Ovary (tissue), 7 donors: ENCODE measurements at regions not wholly inside any gene's neighbourhood (a gene's known extent, or its start where the extent isn't known, plus 50 kb on each side); places are given as distances from the start of the nearest gene placed in this dataset.

Experiments used
- DNase-seq, 5 donors: peaks; one replicate each; pipeline ENCODE4 v3.0.0-alpha.2; 2019 to 2020
- H3K27ac ChIP-seq, 2 donors: fragments of 200-600 bp; one replicate each; pipeline versions ENCODE4 v1.5.1 to v1.8.0; 2019 to 2022
- H3K27me3 ChIP-seq: fragments of 200-600 bp; one replicate; pipeline ENCODE4 v1.8.0; 2022
- H3K36me3 ChIP-seq: fragments of 200-600 bp; sonication (generic); one replicate; pipeline ENCODE4 v1.5.1; 2019
- H3K4me1 ChIP-seq: one replicate; pipeline ENCODE4 v1.8.1; 2013; ENCODE audit warnings: mild to moderate bottlenecking, moderate library complexity; ENCODE audit not compliant: insufficient read depth
- H3K4me3 ChIP-seq: fragments of 200-600 bp; sonication (generic); one replicate; pipeline ENCODE4 v1.5.1; 2017
- H3K9me3 ChIP-seq, 2 donors: fragments of 200-600 bp in 1 of 2; sonication (generic) in 1 of 2; one replicate each; pipeline versions ENCODE4 v1.5.1 to v1.8.1; 2013 to 2019; ENCODE audit warnings: mild to moderate bottlenecking in 1 of 2, moderate library complexity in 1 of 2
- CTCF ChIP-seq, 3 donors: fragments of 450-650 bp in 2 of 3; fragments of 200-600 bp in 1 of 3; IDR thresholded peaks; one replicate each; pipeline versions ENCODE4 v1.5.1 to v1.8.0; 2016 to 2022; ENCODE audit warnings: antibody characterized with exemption in 3 of 3, mild to moderate bottlenecking in 1 of 3
- EP300 ChIP-seq: sonication (generic); formaldehyde crosslinking; IDR thresholded peaks from one replicate; pipeline ENCODE4 v1.6.1; 2017; ENCODE audit warnings: antibody characterized with exemption
- POLR2A ChIP-seq: fragments of 450-650 bp; IDR thresholded peaks from one replicate; pipeline ENCODE4 v1.6.1; 2017; ENCODE audit warnings: antibody characterized with exemption, mild to moderate bottlenecking, moderate library complexity
- WGBS, 3 donors: extraction: QIAGEN DNeasy Blood & Tissue Kit in 1 of 3; methylation state at CpG; one replicate each; pipeline versions ENCODE4 v1.1.5 to v1.1.7; 2013 to 2017; 5-methylcytosine and 5-hydroxymethylcytosine counted together
- intact Hi-C, 4 donors: fragments of 100-400 bp; cut with DNase I; formaldehyde crosslinking; loops; one replicate each; pipeline versions ENCODE4 v1.11.0 to v1.15.1; 2022 to 2023
- donor health status: DM: no; HTN: no; CAD: no; lungs with moderate emphysema.
- donor health status: DM: no; HTN: no; CAD: no.
- donor health status: Bipolar disorder and iron deficiency.
- donor health status: DM: no; HTN: no; CAD: no.
- donor health status: DM: yes; HTN: yes; CAD: no.

- intact Hi-C loops = no loop called here
- Histone ChIP-seq H3K4me3 (no peak overlapping the region), H3K27me3 (no peaks in the 10 kb centered on the region), H3K27ac (no peak overlapping the region), H3K36me3 (no peaks in the 10 kb centered on the region), H3K4me1 (no peaks in the 10 kb centered on the region), H3K9me3 (no peaks in the 10 kb centered on the region)
- no peak for DNase-seq
- 60 to 82% (median 63%) methylated on average over 6 of the region's 6 CpGs for WGBS, 3 donors
- TF ChIP-seq EP300 = no peak
- no peak for TF ChIP-seq CTCF (IDR thresholded peaks at IDR 0.05)
- TF ChIP-seq POLR2A = no peak
Measured at GRCh38 chr17:79159471-79159870, 84.8 kb downstream of the ENGASE start.

- no peak for DNase-seq
- Histone ChIP-seq H3K4me1 (no peaks in the 10 kb centered on the region), H3K4me3 (no peak overlapping the region), H3K27me3 (no peaks in the 10 kb centered on the region), H3K27ac (no peak overlapping the region), H3K9me3 (no peaks in the 10 kb centered on the region), H3K36me3 (no peaks in the 10 kb centered on the region)
- TF ChIP-seq POLR2A (no peak), EP300 (no peak), CTCF (IDR thresholded peaks at IDR 0.05) (no peak)
- intact Hi-C loops = no loop called here
- 66 to 73% (median 69%) methylated on average over 19 of the region's 19 CpGs for WGBS, 3 donors
Measured at GRCh38 chr17:79156463-79157095, 82.0 kb downstream of the ENGASE start.

- TF ChIP-seq EP300 (no peak), POLR2A (no peak), CTCF (IDR thresholded peaks at IDR 0.05) (no peak)
- Histone ChIP-seq H3K4me3 (no peak overlapping the region), H3K27me3 (no peaks in the 10 kb centered on the region), H3K27ac (no peak overlapping the region), H3K4me1 (no peaks in the 10 kb centered on the region), H3K9me3 (no peaks in the 10 kb centered on the region), H3K36me3 (no peaks in the 10 kb centered on the region)
- no peak for DNase-seq
- intact Hi-C loops = no loop called here
- WGBS, 3 donors = 75 to 83% (median 82%) methylated on average over 7 to 12 of the region's 12 CpGs
Measured at GRCh38 chr17:79155701-79156100, 81.1 kb downstream of the ENGASE start.

GRCh38 chr17:79154951-79155585 lies 80.4 kb downstream of the ENGASE start:
- no peaks in the 10 kb centered on the region for H3K4me1 ChIP-seq
- no peak for DNase-seq
- TF ChIP-seq EP300 = no peak
- no peak for TF ChIP-seq CTCF (IDR thresholded peaks at IDR 0.05)
- no peak for TF ChIP-seq POLR2A
- H3K9me3 ChIP-seq = no peaks in the 10 kb centered on the region
- 53 to 74% (median 65%) methylated on average over 31 of the region's 31 CpGs for WGBS, 3 donors
- H3K27me3 ChIP-seq = no peaks in the 10 kb centered on the region
- intact Hi-C loops = no loop called here
- no peaks in the 10 kb centered on the region for H3K36me3 ChIP-seq
- no peak overlapping the region for H3K27ac ChIP-seq
- H3K4me3 ChIP-seq = no peak overlapping the region
